HG03103 (cell line): ENCODE measurements at regions not wholly inside any gene's neighbourhood (a gene's known extent, or its start where the extent isn't known, plus 50 kb on each side); places are given as distances from the start of the nearest gene placed in this dataset.

ENCODE experiments used
- ATAC-seq: cut with Tn5 transposase; IDR thresholded peaks from one replicate; pipeline ENCODE4 v1.9.1; 2021; ENCODE audit warnings: low read depth; ENCODE audit not compliant: unreplicated experiment

GRCh38 chr4:136476753-136477152 is 1055.5 kb downstream of the PCDH18 start:
- ATAC-seq, result no peak

GRCh38 chr4:136471051-136471450 is 1061.2 kb downstream of the PCDH18 start:
- ATAC-seq, result no peak

- no peak for ATAC-seq
These were observed 1066.6 kb downstream of the PCDH18 start for GRCh38 chr4:136465691-136466090.

- ATAC-seq, result no peak
These were observed 1068.4 kb downstream of the PCDH18 start for GRCh38 chr4:136463941-136464340.

- ATAC-seq, result no peak
These were observed 1070.8 kb downstream of the PCDH18 start for GRCh38 chr4:136461533-136461932.

GRCh38 chr4:136458326-136458725 is 1074.0 kb downstream of the PCDH18 start:
- ATAC-seq, result no peak

- ATAC-seq, result no peak
These were observed 1074.7 kb downstream of the PCDH18 start for GRCh38 chr4:136457577-136457976.

GRCh38 chr4:136457004-136457403 is 1075.3 kb downstream of the PCDH18 start:
- ATAC-seq, result no peak

GRCh38 chr4:136443006-136443405 is 1089.3 kb downstream of the PCDH18 start:
- no peak for ATAC-seq

GRCh38 chr4:136442447-136442846 is 1089.8 kb downstream of the PCDH18 start:
- no peak for ATAC-seq

GRCh38 chr4:136441629-136442282 is 1090.5 kb downstream of the PCDH18 start:
- ATAC-seq, result no peak

- no peak for ATAC-seq
These were observed 1093.6 kb downstream of the PCDH18 start for GRCh38 chr4:136438645-136439044.

- no peak for ATAC-seq
These were observed 1108.2 kb downstream of the PCDH18 start for GRCh38 chr4:136424052-136424451.

GRCh38 chr4:136414981-136415380 is 1117.3 kb downstream of the PCDH18 start:
- no peak for ATAC-seq

GRCh38 chr4:136412708-136413107 is 1119.6 kb downstream of the PCDH18 start:
- ATAC-seq, result no peak

- ATAC-seq, result no peak
These were observed 1131.5 kb downstream of the PCDH18 start for GRCh38 chr4:136400829-136401228.

GRCh38 chr4:136395212-136395722 is 1137.0 kb downstream of the PCDH18 start:
- no peak for ATAC-seq

- ATAC-seq, result no peak
These were observed 1139.7 kb downstream of the PCDH18 start for GRCh38 chr4:136392576-136392975.

- ATAC-seq, result no peak
These were observed 1141.5 kb downstream of the PCDH18 start for GRCh38 chr4:136390824-136391223.

GRCh38 chr4:136383082-136383481 is 1149.2 kb downstream of the PCDH18 start:
- ATAC-seq, result no peak

- no peak for ATAC-seq
These were observed 1161.1 kb downstream of the PCDH18 start for GRCh38 chr4:136371231-136371630.

GRCh38 chr4:136369073-136369472 is 1163.2 kb downstream of the PCDH18 start:
- ATAC-seq, result no peak

- no peak for ATAC-seq
These were observed 1174.7 kb downstream of the PCDH18 start for GRCh38 chr4:136357556-136357955.
